Astrocyte (in vitro differentiated cells and primary cell): ENCODE measurements at regions not wholly inside any gene's neighbourhood (a gene's known extent, or its start where the extent isn't known, plus 50 kb on each side); places are given as distances from the start of the nearest gene placed in this dataset.

Source experiments
- EZH2 ChIP-seq: IDR thresholded peaks from 2 replicates; pipeline ENCODE4 v1.6.1; 2012; ENCODE audit warnings: mild to moderate bottlenecking, low read length, inconsistent platforms; ENCODE audit not compliant: insufficient read depth
- TF ChIP-seq, protein P1 (sequence below): IDR thresholded peaks from 2 replicates; pipeline ENCODE4 v1.5.1; 2011; ENCODE audit warnings: low read depth, mild to moderate bottlenecking, inconsistent platforms, low read length, moderate library complexity; ENCODE audit not compliant: insufficient read depth

GRCh38 chr1:42057800-42058199 lies 95.4 kb upstream of the GUCA2B start:
- TF ChIP-seq, protein P1, sequence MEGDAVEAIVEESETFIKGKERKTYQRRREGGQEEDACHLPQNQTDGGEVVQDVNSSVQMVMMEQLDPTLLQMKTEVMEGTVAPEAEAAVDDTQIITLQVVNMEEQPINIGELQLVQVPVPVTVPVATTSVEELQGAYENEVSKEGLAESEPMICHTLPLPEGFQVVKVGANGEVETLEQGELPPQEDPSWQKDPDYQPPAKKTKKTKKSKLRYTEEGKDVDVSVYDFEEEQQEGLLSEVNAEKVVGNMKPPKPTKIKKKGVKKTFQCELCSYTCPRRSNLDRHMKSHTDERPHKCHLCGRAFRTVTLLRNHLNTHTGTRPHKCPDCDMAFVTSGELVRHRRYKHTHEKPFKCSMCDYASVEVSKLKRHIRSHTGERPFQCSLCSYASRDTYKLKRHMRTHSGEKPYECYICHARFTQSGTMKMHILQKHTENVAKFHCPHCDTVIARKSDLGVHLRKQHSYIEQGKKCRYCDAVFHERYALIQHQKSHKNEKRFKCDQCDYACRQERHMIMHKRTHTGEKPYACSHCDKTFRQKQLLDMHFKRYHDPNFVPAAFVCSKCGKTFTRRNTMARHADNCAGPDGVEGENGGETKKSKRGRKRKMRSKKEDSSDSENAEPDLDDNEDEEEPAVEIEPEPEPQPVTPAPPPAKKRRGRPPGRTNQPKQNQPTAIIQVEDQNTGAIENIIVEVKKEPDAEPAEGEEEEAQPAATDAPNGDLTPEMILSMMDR = no peak
- TF ChIP-seq EZH2 = no peak
